ENCODE measurements at regions not wholly inside any gene's neighbourhood (a gene's known extent, or its start where the extent isn't known, plus 50 kb on each side); places are given as distances from the start of the nearest gene placed in this dataset.

DNA sequence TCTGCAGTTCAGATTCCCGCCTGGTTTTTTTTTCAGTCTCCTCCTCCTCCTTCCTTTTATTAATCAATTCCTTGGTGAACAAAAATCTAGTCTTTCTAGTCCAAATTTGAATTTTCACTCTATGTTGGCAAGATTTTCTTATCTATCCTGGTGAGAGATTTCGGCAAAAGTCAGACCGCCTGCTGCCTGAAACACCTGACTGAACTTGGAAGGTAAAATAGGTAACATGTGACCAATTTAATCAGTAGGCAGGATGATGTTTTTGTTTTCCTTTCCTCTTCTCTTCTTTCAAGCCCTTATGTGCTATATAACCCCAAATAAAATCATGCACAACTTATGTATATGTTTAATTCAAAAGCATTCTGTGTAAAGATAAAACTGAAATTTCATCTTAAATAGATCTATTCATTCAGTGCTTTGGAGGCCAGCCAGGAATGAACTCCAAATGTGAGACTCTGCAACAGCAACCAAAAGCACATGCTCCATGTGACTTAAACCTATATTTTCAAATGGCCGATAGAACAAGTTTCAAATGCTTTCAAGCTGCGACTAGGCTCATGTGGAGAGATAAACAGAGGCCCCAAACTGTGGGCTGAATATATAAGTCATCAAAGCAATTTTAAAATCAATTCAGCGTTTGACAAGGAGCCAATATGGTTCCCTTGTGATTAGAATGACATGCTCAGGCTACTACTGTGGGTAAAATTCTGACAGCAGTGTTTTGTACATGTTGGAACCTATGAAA, 100.4 kb upstream of the SEMA6A start:
- 67 to 71% methylated on average over 6 of the region's 6 CpGs for WGBS, 2 donors
- Histone ChIP-seq H3K36me3 (ENCODE audit: control insufficient read depth in 2 of 2, insufficient read depth in 2 of 2, low read length in 1 of 2) (no peaks in the 10 kb centered on the region), H3K4me1 (ENCODE audit: control insufficient read depth in 2 of 2, insufficient read depth in 2 of 2, low read length in 1 of 2) (no peaks in the 10 kb centered on the region), H3K4me3 (ENCODE audit: low read depth in 1 of 2, low read length in 2 of 2) (no peak overlapping the region), H3K27me3 (ENCODE audit: control insufficient read depth in 1 of 2, insufficient read depth in 2 of 2, low read length in 2 of 2) (no peaks in the 10 kb centered on the region), H3K9me3 (ENCODE audit: control insufficient read depth in 2 of 2, insufficient read depth in 1 of 2, low read depth in 1 of 2, low read length in 1 of 2) (no peaks in the 10 kb centered on the region), H3K27ac (ENCODE audit: low read depth in 2 of 2, low read length in 1 of 2) (no peak overlapping the region)

DNA sequence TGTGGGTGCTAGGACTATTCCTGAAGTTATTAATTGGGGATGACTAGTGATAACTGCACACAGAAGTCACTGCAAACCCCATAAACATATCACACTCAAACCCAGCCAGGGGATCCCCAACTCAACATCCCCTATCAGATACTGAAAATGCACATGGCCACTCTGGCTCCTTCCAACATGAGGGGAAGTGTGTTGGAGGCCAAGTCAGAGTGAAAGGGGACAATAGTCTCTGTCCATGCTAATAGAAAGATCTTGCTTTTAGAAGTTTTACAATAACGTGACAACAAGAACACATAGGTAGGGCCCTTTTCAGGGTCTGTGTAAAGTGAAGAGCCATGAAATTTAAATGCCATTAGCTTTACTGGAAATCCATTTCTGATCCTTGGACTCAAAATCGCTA, 98.8 kb upstream of the SEMA6A start:
- no peaks in the 10 kb centered on the region for H3K36me3 ChIP-seq (ENCODE audit: control insufficient read depth in 2 of 2, insufficient read depth in 2 of 2, low read length in 1 of 2)
- 86 to 92% methylated on average over 2 of the region's 2 CpGs for WGBS, 2 donors
- H3K4me1 ChIP-seq (ENCODE audit: control insufficient read depth in 2 of 2, insufficient read depth in 2 of 2, low read length in 1 of 2) = no peaks in the 10 kb centered on the region
- H3K4me3 ChIP-seq (ENCODE audit: low read depth in 1 of 2, low read length in 2 of 2) = no peak overlapping the region
- no peak overlapping the region for H3K27ac ChIP-seq (ENCODE audit: low read depth in 2 of 2, low read length in 1 of 2)
- H3K9me3 ChIP-seq (ENCODE audit: control insufficient read depth in 2 of 2, insufficient read depth in 1 of 2, low read depth in 1 of 2, low read length in 1 of 2) = no peaks in the 10 kb centered on the region
- H3K27me3 ChIP-seq (ENCODE audit: control insufficient read depth in 1 of 2, insufficient read depth in 2 of 2, low read length in 2 of 2) = no peaks in the 10 kb centered on the region

DNA sequence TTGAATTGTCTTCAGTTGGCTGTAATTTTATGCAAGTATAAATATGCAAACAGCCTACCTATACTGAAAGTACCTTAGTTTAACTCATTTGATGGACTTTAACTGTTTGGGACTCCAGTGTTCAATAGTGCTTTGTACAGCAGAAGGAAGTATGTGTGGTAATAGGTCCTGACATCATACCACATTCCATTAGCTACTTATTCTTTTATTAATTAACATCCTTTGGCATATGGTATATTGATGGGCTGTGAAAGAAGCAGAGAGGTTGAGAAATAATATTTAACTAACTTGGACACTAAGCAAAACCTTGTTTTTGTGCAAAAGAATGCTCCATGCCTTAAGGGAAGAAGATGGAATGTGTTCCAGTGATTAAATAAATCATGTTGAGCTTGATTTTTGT, 97.6 kb upstream of the SEMA6A start:
- no peaks in the 10 kb centered on the region for H3K4me1 ChIP-seq (ENCODE audit: control insufficient read depth in 2 of 2, insufficient read depth in 2 of 2, low read length in 1 of 2)
- H3K9me3 ChIP-seq (ENCODE audit: control insufficient read depth in 2 of 2, insufficient read depth in 1 of 2, low read depth in 1 of 2, low read length in 1 of 2) = no peaks in the 10 kb centered on the region
- no peak overlapping the region for H3K27ac ChIP-seq (ENCODE audit: low read depth in 2 of 2, low read length in 1 of 2)
- no peaks in the 10 kb centered on the region for H3K36me3 ChIP-seq (ENCODE audit: control insufficient read depth in 2 of 2, insufficient read depth in 2 of 2, low read length in 1 of 2)
- no peaks in the 10 kb centered on the region for H3K27me3 ChIP-seq (ENCODE audit: control insufficient read depth in 1 of 2, insufficient read depth in 2 of 2, low read length in 2 of 2)
- no peak overlapping the region for H3K4me3 ChIP-seq (ENCODE audit: low read depth in 1 of 2, low read length in 2 of 2)

DNA sequence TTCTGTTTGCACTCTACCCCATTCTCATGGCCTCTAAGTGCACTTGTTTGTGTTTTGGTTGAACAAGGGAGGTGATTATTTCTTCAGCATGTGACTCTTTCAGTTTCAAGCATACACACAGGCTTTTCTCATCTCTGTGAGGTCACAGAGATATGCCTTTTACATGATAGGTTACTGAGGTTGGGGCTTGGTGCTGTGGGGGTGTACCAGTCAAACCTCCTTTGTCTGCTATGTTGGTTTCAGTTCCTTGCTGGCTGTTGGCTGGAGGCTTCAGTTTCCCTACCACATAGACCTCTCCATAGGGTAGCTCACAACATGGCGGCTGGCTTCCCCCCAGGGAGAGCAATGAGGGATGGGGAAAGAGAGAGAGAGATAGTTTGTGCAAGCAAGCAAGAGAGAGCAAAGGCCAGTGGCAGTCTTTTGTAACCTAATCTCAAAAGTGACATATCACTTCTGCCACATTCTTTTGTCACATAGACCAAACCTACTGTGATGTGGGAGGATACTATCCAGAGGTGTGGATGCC, 96.7 kb upstream of the SEMA6A start:
- H3K9me3 ChIP-seq (ENCODE audit: control insufficient read depth in 2 of 2, insufficient read depth in 1 of 2, low read depth in 1 of 2, low read length in 1 of 2) = no peaks in the 10 kb centered on the region
- H3K27me3 ChIP-seq (ENCODE audit: control insufficient read depth in 1 of 2, insufficient read depth in 2 of 2, low read length in 2 of 2) = no peaks in the 10 kb centered on the region
- no peak overlapping the region for H3K4me3 ChIP-seq (ENCODE audit: low read depth in 1 of 2, low read length in 2 of 2)
- peaks cover 0 to 2% of the 10 kb centered on the region in 2 donors for H3K4me1 ChIP-seq (ENCODE audit: control insufficient read depth in 2 of 2, insufficient read depth in 2 of 2, low read length in 1 of 2)
- H3K36me3 ChIP-seq (ENCODE audit: control insufficient read depth in 2 of 2, insufficient read depth in 2 of 2, low read length in 1 of 2) = no peaks in the 10 kb centered on the region
- 87 to 93% methylated on average over 1 of the region's 1 CpG for WGBS, 2 donors
- no peak overlapping the region for H3K27ac ChIP-seq (ENCODE audit: low read depth in 2 of 2, low read length in 1 of 2)

DNA sequence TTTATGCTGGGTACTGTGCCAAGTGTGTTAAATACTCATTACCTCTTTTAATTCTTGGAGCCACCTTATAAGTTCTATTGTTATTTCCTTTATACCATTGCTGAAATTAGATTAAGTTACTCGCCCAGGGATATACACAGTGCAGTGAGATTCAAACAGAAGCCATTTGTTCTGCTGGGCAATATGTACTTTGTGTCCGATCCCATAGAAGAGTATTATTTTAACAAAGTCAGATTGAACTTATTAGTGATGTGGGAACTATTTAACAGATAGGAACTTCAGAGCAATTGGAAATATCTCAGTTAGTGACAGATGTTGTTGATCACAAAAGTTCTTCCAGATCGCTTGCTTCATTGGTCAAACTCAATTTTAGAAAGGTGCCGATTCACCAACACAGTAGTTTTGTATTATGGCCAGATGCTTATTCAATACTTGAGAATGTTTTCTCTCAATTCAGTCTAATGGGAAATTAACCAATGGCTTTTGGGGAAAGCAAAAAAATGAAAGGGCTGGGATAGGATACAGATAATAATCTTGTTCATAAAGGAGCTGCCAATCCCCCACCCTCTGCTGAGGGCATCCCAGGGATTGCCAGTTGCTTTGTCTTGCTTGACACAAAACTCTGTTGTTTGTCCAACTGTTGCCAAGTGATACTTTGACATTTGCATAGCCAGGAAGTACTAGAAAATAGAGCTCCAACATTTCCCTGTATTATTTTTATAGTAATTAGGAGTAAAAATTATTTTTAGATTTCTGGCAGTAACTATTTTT, 94.8 kb upstream of the SEMA6A start:
- Histone ChIP-seq H3K4me1 (ENCODE audit: control insufficient read depth in 2 of 2, insufficient read depth in 2 of 2, low read length in 1 of 2) (peaks cover 0 to 2% of the 10 kb centered on the region in 2 donors), H3K9me3 (ENCODE audit: control insufficient read depth in 2 of 2, insufficient read depth in 1 of 2, low read depth in 1 of 2, low read length in 1 of 2) (no peaks in the 10 kb centered on the region), H3K27me3 (ENCODE audit: control insufficient read depth in 1 of 2, insufficient read depth in 2 of 2, low read length in 2 of 2) (no peaks in the 10 kb centered on the region), H3K27ac (ENCODE audit: low read depth in 2 of 2, low read length in 1 of 2) (no peak overlapping the region), H3K4me3 (ENCODE audit: low read depth in 1 of 2, low read length in 2 of 2) (no peak overlapping the region), H3K36me3 (ENCODE audit: control insufficient read depth in 2 of 2, insufficient read depth in 2 of 2, low read length in 1 of 2) (no peaks in the 10 kb centered on the region)
- 77 to 80% methylated on average over 4 of the region's 4 CpGs for WGBS, 2 donors

DNA sequence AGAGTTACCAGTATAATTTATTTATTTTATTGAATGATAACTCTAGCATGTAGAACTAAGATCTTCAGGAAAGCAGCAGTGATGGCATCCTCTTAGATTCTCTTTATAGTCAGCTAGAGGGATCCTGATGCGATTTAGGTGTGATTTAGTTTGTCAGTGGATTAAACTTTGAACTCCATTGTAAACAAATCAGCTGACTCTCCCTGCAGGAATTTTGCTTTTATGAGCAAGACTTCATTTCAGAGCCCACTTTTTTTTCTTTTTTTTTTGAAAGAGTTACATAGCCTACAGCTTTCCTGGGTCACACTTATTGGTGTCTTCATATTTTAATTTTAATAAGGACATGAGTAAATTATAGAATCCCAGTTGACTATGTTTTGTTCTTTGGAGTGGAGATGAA, 93.8 kb upstream of the SEMA6A start:
- Histone ChIP-seq H3K27ac (ENCODE audit: low read depth in 2 of 2, low read length in 1 of 2) (no peak overlapping the region), H3K4me3 (ENCODE audit: low read depth in 1 of 2, low read length in 2 of 2) (no peak overlapping the region), H3K27me3 (ENCODE audit: control insufficient read depth in 1 of 2, insufficient read depth in 2 of 2, low read length in 2 of 2) (no peaks in the 10 kb centered on the region), H3K9me3 (ENCODE audit: control insufficient read depth in 2 of 2, insufficient read depth in 1 of 2, low read depth in 1 of 2, low read length in 1 of 2) (no peaks in the 10 kb centered on the region), H3K36me3 (ENCODE audit: control insufficient read depth in 2 of 2, insufficient read depth in 2 of 2, low read length in 1 of 2) (no peaks in the 10 kb centered on the region), H3K4me1 (ENCODE audit: control insufficient read depth in 2 of 2, insufficient read depth in 2 of 2, low read length in 1 of 2) (peaks cover 0 to 2% of the 10 kb centered on the region in 2 donors)
- WGBS, 2 donors = 41 to 62% methylated on average over 1 of the region's 1 CpG

DNA sequence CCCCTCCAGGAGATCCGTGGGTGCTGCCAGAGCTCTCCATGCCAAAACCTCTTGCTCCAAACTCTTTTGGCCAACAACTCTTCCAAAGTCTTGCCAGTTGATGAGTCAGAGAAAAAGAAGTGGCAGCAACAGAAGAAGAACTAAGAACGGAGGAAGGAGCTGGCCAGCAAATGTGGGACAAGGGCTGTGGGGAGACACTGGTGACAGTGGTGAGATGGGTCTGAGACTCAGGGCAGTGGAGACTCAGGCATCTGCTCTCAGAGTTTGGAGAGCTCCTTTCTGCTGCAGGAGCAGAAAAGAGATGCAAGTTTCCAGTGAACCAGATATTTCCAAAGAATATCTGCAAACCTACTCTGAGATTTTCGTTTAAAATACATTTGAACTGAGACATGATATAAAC, 92.3 kb upstream of the SEMA6A start:
- Histone ChIP-seq H3K4me1 (ENCODE audit: control insufficient read depth in 2 of 2, insufficient read depth in 2 of 2, low read length in 1 of 2) (peaks cover 0 to 2% of the 10 kb centered on the region in 2 donors), H3K4me3 (ENCODE audit: low read depth in 1 of 2, low read length in 2 of 2) (no peak overlapping the region), H3K27ac (ENCODE audit: low read depth in 2 of 2, low read length in 1 of 2) (no peak overlapping the region), H3K27me3 (ENCODE audit: control insufficient read depth in 1 of 2, insufficient read depth in 2 of 2, low read length in 2 of 2) (no peaks in the 10 kb centered on the region), H3K36me3 (ENCODE audit: control insufficient read depth in 2 of 2, insufficient read depth in 2 of 2, low read length in 1 of 2) (no peaks in the 10 kb centered on the region), H3K9me3 (ENCODE audit: control insufficient read depth in 2 of 2, insufficient read depth in 1 of 2, low read depth in 1 of 2, low read length in 1 of 2) (peaks cover under 1 to 2% of the 10 kb centered on the region in 2 donors)
- WGBS, 2 donors = 40 to 53% methylated on average over 3 of the region's 3 CpGs

DNA sequence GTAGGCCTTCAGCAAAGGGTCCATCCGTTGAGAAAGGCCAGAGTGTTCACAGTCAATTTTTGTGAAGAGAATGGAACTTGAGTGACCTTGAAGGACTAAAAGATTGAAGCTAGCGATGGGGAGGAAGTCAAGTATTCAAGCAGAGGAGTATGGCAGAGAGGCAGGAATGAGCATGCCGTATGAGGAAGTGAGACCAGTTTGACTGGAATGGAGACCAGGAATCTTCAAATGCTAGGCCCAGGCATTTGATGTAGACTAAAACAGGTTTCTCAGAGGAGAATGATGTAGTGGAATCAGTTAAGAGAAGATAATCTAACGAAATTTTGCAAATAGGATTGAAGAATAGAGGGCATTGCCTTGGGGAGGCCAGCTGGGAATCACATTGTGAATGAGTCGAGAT, 90.4 kb upstream of the SEMA6A start:
- no peak overlapping the region for H3K4me3 ChIP-seq (ENCODE audit: low read depth in 1 of 2, low read length in 2 of 2)
- WGBS, 2 donors = 57 to 70% methylated on average over 5 of the region's 5 CpGs
- H3K27me3 ChIP-seq (ENCODE audit: control insufficient read depth in 1 of 2, insufficient read depth in 2 of 2, low read length in 2 of 2) = no peaks in the 10 kb centered on the region
- H3K9me3 ChIP-seq (ENCODE audit: control insufficient read depth in 2 of 2, insufficient read depth in 1 of 2, low read depth in 1 of 2, low read length in 1 of 2) = peaks cover 7 to 9% of the 10 kb centered on the region in 2 donors
- no peak overlapping the region for H3K27ac ChIP-seq (ENCODE audit: low read depth in 2 of 2, low read length in 1 of 2)
- H3K36me3 ChIP-seq (ENCODE audit: control insufficient read depth in 2 of 2, insufficient read depth in 2 of 2, low read length in 1 of 2) = no peaks in the 10 kb centered on the region
- H3K4me1 ChIP-seq (ENCODE audit: control insufficient read depth in 2 of 2, insufficient read depth in 2 of 2, low read length in 1 of 2) = peaks cover 0 to 2% of the 10 kb centered on the region in 2 donors

DNA sequence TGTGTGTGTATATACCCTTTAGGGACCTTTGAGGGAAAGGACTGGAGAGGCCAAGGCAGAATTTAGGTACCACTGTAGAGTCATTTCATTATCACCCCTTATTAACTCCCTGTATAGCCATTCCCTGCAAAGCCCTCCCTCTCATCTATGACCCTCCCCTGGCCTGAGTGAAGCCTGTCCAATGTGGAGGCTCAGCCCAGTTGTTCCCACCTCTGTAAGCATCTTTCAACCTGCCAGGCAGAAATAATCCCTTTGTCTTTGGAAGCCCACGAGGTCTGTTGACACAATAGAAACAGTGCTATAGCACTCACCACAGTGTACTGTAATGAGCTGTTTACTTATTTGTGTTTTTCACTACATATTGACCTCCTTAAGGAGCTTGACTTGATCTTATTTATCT, 88.5 kb upstream of the SEMA6A start:
- Histone ChIP-seq H3K36me3 (ENCODE audit: control insufficient read depth in 2 of 2, insufficient read depth in 2 of 2, low read length in 1 of 2) (no peaks in the 10 kb centered on the region), H3K9me3 (ENCODE audit: control insufficient read depth in 2 of 2, insufficient read depth in 1 of 2, low read depth in 1 of 2, low read length in 1 of 2) (peaks cover 7 to 9% of the 10 kb centered on the region in 2 donors), H3K27me3 (ENCODE audit: control insufficient read depth in 1 of 2, insufficient read depth in 2 of 2, low read length in 2 of 2) (no peaks in the 10 kb centered on the region), H3K4me1 (ENCODE audit: control insufficient read depth in 2 of 2, insufficient read depth in 2 of 2, low read length in 1 of 2) (peaks cover 0 to 2% of the 10 kb centered on the region in 2 donors), H3K4me3 (ENCODE audit: low read depth in 1 of 2, low read length in 2 of 2) (no peak overlapping the region), H3K27ac (ENCODE audit: low read depth in 2 of 2, low read length in 1 of 2) (no peak overlapping the region)
- WGBS, 2 donors = 58 to 66% methylated on average over 1 of the region's 1 CpG
